Pons (tissue), 1 donor: ENCODE measurements at regions not wholly inside any gene's neighbourhood (a gene's known extent, or its start where the extent isn't known, plus 50 kb on each side); places are given as distances from the start of the nearest gene placed in this dataset.
A peak's percentile ranks its signal among the peaks of the same experiment; 100 is the strongest.

ENCODE experiments used
- DNase-seq: peaks from one replicate; pipeline ENCODE4 v3.0.0-alpha.2; 2016; ENCODE audit warnings: low spot score

DNA sequence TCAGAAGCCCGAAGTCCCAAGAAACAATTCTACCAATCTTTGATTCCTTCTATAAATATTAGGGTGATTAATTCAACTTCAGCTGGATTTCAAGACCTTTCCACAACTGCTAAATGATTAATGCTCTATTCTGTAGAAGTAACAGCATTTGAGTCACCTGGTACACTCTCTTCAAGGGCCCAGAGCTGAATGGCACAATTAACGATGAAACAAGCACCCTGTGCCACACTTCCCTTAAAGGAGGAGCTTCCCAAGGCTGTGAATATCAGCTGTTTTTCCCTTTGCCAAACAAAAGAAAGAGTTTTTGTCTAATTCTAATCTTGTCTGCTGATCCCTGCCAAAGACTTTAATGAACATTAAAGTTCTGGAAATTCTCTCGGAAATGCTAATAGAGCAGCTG lies 56.0 kb downstream of the BOD1L2 start:
- no peak for DNase-seq

DNA sequence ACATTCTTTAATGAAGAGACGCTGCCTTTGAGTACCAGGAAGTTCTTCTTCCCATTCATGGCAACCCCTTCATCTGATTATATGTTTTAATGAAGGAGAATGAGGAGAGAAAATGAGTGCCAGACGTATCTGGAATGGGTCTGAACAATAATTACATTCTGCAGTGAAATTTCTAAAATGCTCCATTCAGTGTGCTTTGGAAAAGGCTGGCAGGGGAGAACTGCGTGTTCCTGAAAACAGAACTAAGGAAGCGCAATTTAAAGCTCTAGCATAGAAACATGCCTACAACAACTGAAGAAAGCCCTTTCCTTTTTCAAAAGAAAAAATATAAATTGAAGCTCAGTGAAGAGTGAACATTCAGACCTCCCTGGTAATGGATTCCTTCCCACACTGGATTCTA lies 58.8 kb downstream of the BOD1L2 start:
- no peak for DNase-seq

DNA sequence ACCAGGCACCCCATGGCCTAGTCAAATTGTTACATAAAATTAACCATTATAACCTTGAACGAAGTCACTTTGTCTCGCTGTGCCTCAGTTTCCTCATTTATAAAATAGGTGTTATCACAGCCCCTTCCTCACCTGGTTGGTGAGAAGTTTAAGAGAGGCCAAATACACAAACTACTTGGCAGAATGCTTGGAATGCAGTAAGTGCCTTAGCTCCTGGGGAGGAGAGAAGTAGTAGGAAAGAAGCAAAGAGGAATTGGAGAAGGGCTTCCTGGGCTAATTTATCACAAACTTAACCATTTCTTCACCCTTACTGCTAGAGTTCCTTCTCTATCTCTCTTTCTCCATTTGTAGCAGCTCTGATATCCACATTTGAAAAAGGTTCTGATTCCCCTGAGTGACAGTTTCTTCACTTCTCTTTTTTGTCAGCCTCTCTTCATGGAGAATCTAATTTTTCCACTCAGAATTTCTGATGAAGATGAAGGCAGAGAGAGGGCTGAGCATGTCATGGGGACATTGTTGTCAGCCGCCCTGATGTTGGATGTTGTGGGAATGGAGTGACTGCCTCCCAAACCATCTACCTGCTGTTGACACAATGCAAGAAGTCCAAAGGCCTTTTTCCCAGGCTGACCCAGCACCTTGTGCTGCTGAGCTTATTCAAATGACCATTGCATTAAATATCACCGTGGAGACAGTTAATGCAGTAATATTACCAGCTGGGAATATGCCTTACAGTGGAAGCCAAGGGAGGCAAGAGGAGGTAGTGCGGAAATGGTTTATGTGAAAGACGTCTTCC lies 60.4 kb downstream of the BOD1L2 start:
- no peak for DNase-seq

DNA sequence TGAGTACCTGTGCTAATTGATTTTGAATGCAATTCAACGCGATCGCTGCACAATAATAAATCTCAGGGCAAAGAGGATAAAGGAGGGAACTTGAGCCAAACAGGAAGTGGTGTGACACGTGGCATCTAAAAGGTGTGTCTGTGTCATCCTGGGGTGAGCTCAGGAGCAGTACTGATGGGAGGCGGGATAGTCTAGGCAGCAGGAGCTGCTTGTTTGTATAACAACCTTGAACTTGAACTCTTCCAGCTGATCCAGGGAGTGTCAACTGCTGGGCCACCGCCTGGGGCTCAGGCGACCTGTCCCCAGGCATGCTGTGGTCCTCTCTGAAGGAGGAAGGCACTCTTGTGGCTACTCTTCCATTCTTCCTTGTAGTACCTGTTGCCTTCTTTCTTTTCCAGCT lies 61.2 kb downstream of the BOD1L2 start:
- DNase-seq: no peak

DNA sequence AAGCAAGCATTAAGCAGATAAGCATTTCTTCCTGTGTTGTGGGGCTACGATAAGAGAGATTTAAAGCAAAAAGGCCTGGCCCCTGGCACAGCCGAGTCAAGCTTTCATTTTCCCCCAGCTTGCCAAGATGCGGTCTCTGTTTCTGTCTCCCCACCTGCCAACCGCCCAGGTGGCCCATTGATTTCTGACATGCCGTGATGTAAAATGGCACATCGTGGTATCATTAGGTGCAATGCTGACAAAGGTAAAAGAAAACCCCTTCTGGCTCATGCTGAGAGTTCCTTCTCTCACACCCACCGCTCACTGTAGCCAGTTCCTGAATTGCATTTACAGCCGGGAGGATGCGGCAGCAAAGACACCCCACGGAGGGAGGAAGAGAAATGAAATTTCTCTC lies 62.8 kb downstream of the BOD1L2 start:
- DNase-seq: no peak

DNA sequence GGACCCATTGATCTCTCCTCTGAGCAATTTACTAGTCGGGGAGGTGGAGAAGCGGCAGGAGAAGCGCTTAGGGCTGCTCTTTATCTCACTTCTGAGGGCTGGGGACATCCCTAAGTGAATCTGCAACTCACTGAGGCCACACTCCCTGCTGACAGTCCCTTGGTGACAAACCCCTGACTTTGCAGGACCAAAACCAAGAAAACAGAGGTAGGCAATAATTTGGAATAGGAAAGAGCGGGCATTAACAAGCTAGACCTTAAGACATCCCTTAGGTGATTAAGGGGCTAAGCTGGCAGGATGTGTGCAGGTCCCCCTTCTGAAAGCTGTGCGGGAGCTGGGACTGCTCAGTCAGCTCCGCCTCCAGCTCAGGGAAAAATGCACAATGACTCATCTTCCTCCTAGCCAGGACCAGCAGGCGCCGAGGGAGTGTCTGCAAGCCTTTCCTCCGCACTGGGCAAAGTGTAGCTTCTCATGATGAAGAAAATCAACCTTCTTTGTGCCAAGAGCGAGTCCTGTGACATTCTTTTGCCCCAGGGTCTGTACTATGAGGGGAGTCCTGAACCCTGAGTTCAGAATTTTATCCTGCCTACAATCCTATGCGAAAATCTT lies 63.3 kb downstream of the BOD1L2 start:
- DNase-seq: peak; percentile 17

DNA sequence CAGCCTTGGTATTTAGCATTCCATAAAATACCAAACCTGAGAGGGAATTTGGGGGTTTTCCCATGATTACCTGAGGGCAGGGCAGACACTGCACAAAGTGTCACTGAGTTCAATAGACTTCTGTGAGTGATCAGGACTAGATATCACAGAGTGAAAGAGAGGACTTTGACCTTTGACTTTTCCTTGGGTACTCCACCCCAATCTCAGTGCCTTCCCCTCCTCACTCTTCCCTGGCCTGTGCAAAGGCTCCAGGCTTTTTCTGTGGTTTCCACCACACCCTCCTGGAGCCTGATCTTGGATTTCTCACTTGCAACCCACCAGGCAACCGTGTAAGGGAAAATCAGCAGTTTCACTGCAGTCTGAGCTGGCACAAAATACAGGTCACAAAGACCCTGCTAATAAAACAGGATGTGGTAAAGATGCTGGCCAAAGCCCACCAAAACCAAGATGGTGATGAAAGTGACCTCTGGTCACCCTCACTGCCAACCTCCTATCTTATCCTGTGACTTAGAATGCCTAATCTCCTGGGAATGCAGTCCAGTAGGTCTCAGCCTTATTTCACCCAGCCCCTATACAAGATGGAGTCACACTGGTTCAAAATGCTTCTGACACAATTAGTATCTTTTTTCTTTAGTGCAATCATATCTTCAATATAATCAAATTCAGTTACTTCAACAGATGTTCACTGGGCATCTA lies 64.0 kb downstream of the BOD1L2 start:
- no peak for DNase-seq

DNA sequence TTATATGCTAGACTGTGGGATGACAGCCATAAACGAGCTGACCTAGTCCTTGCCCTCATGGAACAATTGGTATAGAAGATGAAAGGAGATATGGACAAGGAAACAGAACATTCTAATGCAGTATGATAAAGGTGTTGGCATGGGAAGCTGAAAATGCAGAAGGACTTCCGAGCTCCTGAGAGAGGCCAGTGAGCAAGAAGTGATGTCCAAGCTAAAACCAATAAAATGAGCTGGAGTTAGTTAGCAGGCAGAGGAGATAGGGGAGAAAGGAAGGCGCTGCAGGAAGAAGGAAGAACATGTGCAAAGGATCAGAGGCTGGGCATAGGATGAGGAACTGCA lies 64.5 kb downstream of the BOD1L2 start:
- no peak for DNase-seq

DNA sequence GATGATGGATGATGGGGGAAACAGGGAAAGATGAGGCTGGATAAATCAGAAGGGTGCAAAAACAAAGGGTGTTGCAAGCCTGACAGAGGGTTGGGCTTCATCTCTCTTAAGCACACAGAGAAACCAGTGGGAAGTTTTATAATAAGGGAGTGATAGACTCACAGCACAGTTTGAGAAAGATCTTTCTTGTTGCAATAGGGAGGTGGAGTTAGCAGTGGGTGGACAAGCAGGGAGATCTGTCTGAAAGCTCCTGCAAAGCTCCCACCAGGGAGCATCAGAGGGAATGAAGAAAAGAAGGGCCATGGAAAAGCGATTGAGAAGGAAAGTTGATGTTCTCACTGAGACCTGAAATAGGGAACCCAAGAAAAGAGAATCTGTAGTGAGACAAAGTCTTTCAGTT lies 64.9 kb downstream of the BOD1L2 start:
- DNase-seq: no peak

DNA sequence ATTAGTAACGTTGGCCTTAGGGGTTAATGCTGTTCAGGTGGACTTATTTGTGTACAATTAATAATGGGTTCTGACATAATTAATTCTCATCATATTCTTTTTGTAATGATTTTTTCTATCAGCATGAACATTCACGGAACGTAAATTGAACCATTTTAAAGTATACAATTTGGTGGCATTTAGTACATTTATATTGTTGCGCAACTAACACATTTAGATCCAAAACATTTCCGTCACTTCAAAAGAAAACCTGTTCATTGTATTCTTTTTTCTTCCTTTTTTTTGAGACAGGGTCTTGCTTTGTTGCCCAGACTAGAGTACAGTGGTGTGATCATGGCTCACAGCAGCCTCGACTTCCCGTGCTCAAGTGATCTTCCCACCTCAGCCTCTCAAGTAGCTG lies 65.8 kb downstream of the BOD1L2 start:
- no peak for DNase-seq

DNA sequence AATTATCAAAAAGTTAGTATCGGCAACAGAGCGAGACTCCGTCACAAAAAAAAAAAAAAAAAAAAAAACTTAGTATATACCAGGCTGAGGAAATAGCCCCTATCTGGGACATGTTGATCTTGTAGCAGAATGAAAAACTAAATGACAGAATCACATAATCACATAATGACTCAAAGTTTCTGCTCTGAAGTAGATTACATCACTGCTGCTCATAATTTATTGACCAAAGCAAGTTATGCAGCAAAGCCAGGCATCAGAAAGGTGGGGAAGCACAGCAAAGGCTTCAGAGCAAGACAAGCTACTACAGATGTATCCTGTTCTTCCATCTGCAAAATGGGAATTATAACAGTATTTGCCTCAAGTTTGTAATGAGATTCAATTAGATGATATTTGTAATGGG lies 68.1 kb downstream of the BOD1L2 start:
- DNase-seq: no peak

DNA sequence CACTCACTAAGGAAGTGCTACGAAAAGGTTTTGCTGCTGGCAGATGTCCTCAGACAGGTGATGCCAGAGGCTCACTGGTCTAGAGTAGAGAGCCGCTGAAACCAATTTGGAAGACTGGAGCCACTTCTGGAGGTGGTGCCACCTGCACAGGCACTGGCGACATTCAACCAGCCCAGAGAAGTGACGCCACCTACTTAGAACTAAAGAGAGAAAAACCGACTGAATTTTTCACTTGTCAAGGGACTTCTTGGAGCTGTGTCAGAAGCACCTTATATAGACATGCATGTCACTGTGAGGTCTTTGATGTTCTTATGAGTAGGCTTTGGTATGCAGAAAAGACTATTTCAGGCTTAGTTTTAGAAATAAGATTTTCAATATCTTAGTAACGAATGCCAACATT lies 71.4 kb downstream of the BOD1L2 start:
- DNase-seq: no peak

DNA sequence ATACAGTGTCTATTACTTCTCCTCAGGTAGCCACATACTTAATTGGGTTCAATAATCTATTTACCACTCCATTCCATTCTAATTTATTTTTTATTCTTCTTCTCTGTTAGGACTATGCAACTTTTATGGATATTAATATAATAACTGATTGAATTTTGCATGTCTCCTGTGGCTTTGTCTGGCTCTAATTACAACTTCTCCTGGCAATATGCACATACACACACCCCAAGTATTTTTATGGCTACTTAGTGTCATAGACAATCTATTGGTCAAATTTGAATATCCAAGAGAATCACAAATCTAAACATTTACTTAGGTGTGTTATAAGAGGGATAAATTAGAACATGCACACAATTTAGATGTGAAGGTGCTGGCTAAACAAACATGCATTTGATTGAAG lies 73.1 kb downstream of the BOD1L2 start:
- no peak for DNase-seq

DNA sequence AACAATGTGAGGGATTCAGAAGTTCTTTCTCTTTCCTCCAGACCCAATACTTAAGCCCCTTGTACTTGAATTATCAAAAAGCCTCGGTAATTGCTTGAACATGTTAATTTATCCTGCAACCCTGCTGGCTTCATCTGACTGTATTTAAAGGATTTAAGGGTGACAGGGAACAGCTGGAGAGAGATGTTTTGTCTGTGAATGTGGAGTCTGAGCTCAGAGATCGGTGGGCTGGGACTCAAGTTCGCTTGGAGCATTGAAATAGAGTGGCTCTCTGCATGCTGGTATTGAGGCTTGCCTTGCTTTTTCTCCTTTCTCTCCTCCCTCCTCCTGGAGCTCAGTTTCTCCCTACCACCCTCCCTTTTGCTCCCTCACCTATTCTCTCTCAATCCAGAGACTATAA lies 73.6 kb downstream of the BOD1L2 start:
- no peak for DNase-seq

DNA sequence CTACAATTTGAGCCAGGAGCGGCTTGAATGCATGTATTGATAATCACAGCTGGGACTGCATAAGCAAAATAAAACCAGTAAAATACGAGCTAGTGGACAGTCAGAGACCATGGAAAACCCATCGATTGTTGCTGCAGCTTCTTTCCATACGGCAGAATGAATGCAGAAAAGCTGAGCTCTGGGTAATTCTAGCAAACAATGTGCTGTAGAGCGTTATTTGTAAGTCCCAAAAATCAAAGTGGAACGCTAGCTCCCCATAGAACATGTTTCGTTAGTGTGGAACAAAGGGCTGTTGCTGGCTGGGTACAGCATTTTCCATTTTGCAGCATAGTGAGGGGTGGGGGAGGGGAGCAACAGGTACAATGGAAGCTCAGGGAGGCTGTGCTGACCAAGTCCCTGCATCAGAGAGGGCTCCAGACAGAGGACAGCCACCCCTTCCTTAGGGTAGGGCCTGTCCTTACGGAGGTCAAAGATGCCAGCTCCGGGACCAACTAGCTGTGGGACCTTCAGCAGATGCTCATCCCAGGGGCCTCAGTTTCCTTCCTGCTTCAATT lies 74.1 kb downstream of the BOD1L2 start:
- no peak for DNase-seq

DNA sequence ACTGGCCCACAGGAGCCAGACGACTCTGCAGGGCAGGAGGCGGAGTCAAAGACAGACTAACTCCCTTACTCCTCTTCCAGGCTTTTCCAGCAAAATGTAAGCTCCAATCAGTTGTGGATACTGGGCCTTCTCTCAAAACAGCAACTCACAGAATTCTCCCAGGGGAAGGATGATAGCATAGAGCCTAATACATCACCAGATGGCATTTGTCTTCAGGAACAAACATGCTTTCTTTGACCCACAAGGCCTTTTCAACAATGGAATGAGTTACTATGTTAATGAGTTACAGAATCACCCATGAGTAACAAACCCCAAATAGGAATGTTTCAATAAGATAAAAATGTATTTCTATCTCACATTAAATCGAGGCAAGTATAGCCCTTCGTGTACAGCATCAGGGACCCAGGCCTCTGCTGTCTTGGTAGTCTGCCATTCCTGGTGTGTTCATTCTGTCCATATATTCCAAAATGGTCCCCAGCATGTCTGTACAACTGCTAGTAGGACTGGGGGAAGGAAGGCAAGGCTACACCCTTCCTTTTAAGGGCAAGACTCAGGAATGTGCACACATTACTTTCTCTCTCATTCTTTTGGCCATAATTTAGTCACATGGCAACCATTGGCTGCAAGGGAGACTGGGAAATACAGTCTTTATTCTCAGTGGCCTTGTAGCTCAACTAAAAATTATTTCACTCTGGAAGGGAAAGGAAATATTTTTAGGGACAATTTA lies 76.4 kb downstream of the BOD1L2 start:
- DNase-seq: no peak

DNA sequence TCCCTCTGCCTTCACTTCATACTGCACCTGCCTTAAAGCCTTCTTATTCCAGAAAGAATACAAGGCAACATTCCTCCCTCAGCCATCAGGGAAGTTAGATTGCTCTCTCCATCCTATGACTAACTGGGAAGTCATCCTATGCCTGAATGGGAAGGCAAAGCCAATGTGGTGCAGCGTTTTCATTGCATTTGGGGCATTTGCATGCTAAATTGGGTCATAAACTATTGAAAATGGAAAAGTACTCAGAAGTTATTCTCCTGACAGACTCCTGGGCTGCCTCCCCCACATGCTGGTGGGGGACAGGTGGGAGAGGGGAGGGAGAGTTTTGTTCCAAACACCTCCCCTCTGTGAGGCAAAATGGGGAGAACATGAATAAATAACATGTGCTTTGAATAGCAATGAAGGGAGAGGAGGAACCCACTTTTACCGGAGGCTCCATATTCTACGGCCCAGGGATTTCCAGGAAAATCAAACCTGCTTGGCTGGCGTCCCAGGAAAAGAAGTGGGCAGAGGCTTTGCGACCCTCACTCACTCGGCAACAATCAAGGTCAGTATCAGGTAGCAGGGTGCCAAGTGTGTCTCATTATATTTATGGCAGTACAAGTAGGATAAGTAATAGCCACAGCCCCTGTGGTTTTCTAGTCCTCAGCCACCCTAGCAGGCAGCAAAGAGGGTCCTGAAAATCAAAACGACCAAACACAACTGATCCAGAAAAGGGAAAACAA lies 84.1 kb downstream of the BOD1L2 start:
- no peak for DNase-seq

DNA sequence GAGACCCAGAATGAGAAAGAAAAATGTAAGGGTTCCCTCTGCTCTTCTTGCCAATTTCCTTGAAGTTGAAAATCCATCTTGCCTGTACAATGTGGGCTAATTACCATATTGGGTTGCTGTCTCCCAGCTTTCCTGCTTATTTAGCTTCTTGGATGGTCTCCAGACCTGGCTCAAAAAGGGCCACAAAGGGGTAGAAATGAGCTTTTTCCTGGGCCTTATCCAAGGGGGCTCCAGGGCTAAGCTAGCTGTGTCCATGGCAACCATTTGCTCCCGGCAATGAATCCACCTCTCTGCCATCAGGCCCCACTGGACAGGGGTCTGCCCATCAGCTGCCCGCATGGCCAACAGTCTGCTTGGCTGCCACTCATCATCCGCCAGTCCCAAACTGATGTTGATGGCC lies 85.0 kb downstream of the BOD1L2 start:
- DNase-seq: peak; percentile 56

DNA sequence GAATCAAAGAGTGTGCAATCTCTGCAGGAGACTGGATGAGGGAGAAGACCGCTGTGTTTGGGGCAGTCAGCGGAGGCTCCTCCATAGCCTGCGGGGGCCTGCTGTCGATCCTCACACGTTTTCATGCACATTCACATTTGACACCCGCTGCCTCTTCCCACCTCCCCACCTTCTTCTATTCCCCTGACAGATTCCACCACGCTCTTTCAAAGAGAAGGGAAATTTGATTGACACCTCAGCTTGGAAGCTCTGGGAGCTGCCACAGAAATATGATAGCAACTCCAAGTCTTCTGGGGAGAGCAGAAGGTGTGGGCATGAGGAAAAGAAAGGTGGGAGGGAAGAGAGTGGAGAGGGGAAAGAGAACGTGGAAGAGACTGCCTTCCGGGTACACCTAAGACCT lies 87.5 kb downstream of the BOD1L2 start:
- DNase-seq: no peak

DNA sequence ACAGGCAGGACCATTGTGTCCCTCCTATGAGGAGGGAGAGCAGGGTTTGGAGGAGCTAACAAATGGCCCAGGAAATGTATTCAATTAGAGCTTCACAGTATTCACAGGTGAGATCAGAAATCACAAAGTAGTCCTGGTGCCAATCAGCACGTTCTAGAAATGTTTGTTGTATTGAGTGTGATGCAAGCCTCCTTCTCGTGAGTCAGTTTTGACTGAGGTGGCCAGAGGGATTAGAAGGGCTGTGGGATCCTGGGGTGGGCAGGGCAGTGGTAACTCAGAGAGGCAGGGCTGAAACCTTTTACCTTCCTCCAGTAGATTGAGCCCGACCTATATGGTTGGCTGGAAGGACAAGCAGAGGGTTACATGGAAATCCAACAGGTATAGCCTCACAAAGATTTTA lies 95.0 kb downstream of the BOD1L2 start:
- no peak for DNase-seq

DNA sequence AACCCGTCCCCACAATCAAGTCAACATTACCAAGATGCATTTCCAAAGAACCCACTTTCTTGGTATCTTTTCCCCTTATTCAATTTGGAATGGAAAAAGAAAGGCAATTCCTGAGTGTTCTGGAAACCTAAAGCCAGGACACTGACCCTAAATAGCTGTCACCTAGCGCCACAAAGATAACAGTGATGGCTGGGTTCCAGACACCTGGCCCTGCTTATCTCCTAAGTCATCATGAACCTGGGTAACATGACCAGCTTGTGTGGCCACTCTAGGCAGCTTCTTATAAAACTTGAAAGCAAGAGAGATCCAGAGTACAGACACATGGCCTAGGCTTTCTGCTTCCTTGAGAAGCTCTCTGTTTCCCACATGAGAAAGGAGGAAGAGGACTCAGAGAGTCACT lies 95.4 kb downstream of the BOD1L2 start:
- no peak for DNase-seq

DNA sequence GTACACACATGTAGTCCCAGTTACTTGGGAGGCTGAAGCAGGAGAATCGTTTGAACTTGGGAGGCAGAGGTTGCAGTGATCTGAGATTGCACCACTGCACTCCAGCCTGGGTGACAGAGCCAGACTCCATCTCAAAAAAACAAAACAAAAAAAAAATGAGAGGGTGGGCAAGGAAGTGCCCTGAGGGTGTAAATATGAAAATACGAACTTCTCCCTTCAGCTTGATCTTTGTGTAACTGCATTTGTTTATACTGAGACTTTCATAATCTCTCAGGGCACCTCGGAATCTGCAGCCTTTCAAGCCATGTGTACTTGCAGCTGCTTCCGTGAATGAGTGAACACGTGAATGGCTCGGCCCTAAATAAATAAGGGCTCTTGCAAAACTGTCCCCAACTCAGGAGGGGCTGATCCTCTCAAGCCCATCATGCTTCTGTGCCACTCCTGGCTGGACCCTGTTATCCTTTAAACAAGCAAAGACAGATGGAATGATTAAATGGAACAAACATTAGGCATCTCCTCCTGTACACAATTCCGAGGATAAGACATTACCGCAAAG lies 96.8 kb downstream of the BOD1L2 start:
- DNase-seq: no peak
